ENCODE measurements at regions not wholly inside any gene's neighbourhood (a gene's known extent, or its start where the extent isn't known, plus 50 kb on each side); places are given as distances from the start of the nearest gene placed in this dataset.

DNA sequence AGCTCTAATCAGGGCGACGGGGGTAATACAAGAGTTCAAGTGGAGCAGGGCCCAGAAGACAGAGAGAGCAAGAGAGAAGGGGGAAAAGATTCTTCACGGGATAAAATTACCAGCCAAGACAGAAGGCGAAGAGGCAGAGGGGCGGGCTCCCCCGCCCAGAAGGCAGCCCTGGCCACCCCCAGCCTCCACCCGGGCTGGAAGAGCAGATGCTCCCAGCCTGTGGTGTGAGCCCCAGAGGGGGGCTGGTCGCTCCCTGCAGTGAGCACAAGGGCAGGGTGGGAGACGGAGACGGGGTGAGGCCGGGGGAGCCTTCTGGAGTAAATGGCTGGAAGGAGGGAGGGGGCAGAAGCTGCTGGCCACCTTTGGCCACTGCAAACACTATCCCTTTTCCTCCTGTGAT lies 1035.6 kb downstream of the VRK1 start:
- Histone ChIP-seq H3K36me3 (no peaks in the 10 kb centered on the region), H3K4me1 (no peaks in the 10 kb centered on the region), H3K9me3 (no peaks in the 10 kb centered on the region), H3K27me3 (no peaks in the 10 kb centered on the region), H3K27ac (no peak overlapping the region), H3K4me3 (no peak overlapping the region)
- 78% methylated on average over 11 of the region's 11 CpGs for WGBS
- TF ChIP-seq POLR2AphosphoS5 (IDR thresholded peaks at IDR 0.05) (no peak), POLR2A (IDR thresholded peaks at IDR 0.05) (no peak), EP300 (IDR thresholded peaks at IDR 0.05) (no peak)
- TF ChIP-seq, protein P1, sequence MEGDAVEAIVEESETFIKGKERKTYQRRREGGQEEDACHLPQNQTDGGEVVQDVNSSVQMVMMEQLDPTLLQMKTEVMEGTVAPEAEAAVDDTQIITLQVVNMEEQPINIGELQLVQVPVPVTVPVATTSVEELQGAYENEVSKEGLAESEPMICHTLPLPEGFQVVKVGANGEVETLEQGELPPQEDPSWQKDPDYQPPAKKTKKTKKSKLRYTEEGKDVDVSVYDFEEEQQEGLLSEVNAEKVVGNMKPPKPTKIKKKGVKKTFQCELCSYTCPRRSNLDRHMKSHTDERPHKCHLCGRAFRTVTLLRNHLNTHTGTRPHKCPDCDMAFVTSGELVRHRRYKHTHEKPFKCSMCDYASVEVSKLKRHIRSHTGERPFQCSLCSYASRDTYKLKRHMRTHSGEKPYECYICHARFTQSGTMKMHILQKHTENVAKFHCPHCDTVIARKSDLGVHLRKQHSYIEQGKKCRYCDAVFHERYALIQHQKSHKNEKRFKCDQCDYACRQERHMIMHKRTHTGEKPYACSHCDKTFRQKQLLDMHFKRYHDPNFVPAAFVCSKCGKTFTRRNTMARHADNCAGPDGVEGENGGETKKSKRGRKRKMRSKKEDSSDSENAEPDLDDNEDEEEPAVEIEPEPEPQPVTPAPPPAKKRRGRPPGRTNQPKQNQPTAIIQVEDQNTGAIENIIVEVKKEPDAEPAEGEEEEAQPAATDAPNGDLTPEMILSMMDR (IDR thresholded peaks at IDR 0.05), result no peak
- DNase-seq (ENCODE audit: low spot score in 2 of 2), result no peak

- Histone ChIP-seq H3K36me3 (no peaks in the 10 kb centered on the region), H3K27me3 (no peaks in the 10 kb centered on the region), H3K9me3 (no peaks in the 10 kb centered on the region), H3K27ac (no peak overlapping the region), H3K4me3 (no peak overlapping the region), H3K4me1 (no peaks in the 10 kb centered on the region)
- 84% methylated on average over 11 of the region's 11 CpGs for WGBS
- DNase-seq (ENCODE audit: low spot score in 2 of 2), result no peak
- TF ChIP-seq, protein P1 (IDR thresholded peaks at IDR 0.05), result no peak
- TF ChIP-seq POLR2A (IDR thresholded peaks at IDR 0.05) (no peak), POLR2AphosphoS5 (IDR thresholded peaks at IDR 0.05) (no peak), EP300 (IDR thresholded peaks at IDR 0.05) (no peak)
These were observed 1041.8 kb downstream of the VRK1 start for GRCh38 chr14:97838986-97839385.

DNA sequence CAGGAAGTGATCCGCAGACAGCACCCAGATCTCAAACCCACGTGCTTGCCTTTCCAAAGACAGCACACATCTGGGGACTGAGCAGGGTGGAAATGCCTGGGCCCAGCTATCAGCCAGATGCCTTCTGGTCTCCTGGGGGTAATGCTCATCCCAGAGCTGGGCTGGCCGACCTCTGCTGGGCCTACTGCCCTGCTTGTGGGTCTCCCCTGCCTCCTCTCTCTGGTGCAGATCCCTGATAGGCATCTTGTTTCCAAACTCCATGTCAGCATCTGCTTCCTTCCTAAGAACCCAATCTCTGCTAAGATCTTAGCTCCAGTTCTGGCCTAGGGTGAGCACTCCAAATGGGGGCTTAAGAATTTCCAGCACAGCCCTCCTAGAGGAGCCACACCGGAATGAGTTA lies 1043.0 kb downstream of the VRK1 start:
- TF ChIP-seq POLR2AphosphoS5 (IDR thresholded peaks at IDR 0.05) (no peak), EP300 (IDR thresholded peaks at IDR 0.05) (no peak), POLR2A (IDR thresholded peaks at IDR 0.05) (no peak)
- TF ChIP-seq, protein P1 (IDR thresholded peaks at IDR 0.05), result no peak
- Histone ChIP-seq H3K4me3 (no peak overlapping the region), H3K27ac (no peak overlapping the region), H3K4me1 (no peaks in the 10 kb centered on the region), H3K27me3 (no peaks in the 10 kb centered on the region), H3K36me3 (no peaks in the 10 kb centered on the region), H3K9me3 (no peaks in the 10 kb centered on the region)
- DNase-seq (ENCODE audit: low spot score in 2 of 2), result no peak
- 76% methylated on average over 4 of the region's 4 CpGs for WGBS

- DNase-seq (ENCODE audit: low spot score in 2 of 2), result no peak
- H3K9me3 ChIP-seq, result no peaks in the 10 kb centered on the region
- 73% methylated on average over 5 of the region's 5 CpGs for WGBS
- H3K27me3 ChIP-seq, result no peaks in the 10 kb centered on the region
- no peak for TF ChIP-seq EP300 (IDR thresholded peaks at IDR 0.05)
- no peaks in the 10 kb centered on the region for H3K4me1 ChIP-seq
- no peak overlapping the region for H3K27ac ChIP-seq
- no peak overlapping the region for H3K4me3 ChIP-seq
- no peaks in the 10 kb centered on the region for H3K36me3 ChIP-seq
These were observed 1044.6 kb downstream of the VRK1 start for GRCh38 chr14:97841762-97842161.

GRCh38 chr14:97843066-97843465 lies 1045.9 kb downstream of the VRK1 start:
- Histone ChIP-seq H3K4me1 (no peaks in the 10 kb centered on the region), H3K27ac (no peak overlapping the region), H3K4me3 (no peak overlapping the region), H3K36me3 (no peaks in the 10 kb centered on the region), H3K9me3 (no peaks in the 10 kb centered on the region), H3K27me3 (no peaks in the 10 kb centered on the region)
- 56% methylated on average over 3 of the region's 5 CpGs for WGBS
- DNase-seq (ENCODE audit: low spot score in 2 of 2), result no peak
- TF ChIP-seq POLR2AphosphoS5 (IDR thresholded peaks at IDR 0.05) (no peak), POLR2A (IDR thresholded peaks at IDR 0.05) (no peak), EP300 (IDR thresholded peaks at IDR 0.05) (no peak)
- TF ChIP-seq, protein P1 (IDR thresholded peaks at IDR 0.05), result no peak

- Histone ChIP-seq H3K4me3 (no peak overlapping the region), H3K27me3 (no peaks in the 10 kb centered on the region), H3K4me1 (no peaks in the 10 kb centered on the region), H3K36me3 (no peaks in the 10 kb centered on the region), H3K27ac (no peak overlapping the region), H3K9me3 (no peaks in the 10 kb centered on the region)
- no peak for DNase-seq (ENCODE audit: low spot score in 2 of 2)
- TF ChIP-seq POLR2AphosphoS5 (IDR thresholded peaks at IDR 0.05) (no peak), POLR2A (IDR thresholded peaks at IDR 0.05) (no peak), EP300 (IDR thresholded peaks at IDR 0.05) (no peak)
- TF ChIP-seq, protein P1 (IDR thresholded peaks at IDR 0.05), result no peak
- WGBS, result 100% methylated on average over 1 of the region's 2 CpGs
These were observed 1046.9 kb downstream of the VRK1 start for GRCh38 chr14:97844042-97844441.

Measured in suprapubic skin (tissue), 4 donors.